ENCODE measurements at regions not wholly inside any gene's neighbourhood (a gene's known extent, or its start where the extent isn't known, plus 50 kb on each side); places are given as distances from the start of the nearest gene placed in this dataset.

- TF ChIP-seq CTCF (conservative IDR thresholded peaks at IDR 0.05; ENCODE audit: low read depth, low read length), result no peak
- TF ChIP-seq EZH2phosphoT487 (IDR thresholded peaks at IDR 0.05; ENCODE audit: borderline replicate concordance, low read length), result no peak
- no peak for TF ChIP-seq EZH2 (IDR thresholded peaks at IDR 0.05; ENCODE audit: low read length, unreplicated experiment)
Measured at GRCh38 chr7:84387595-84387994, 193.0 kb upstream of the SEMA3A start.

Data from PC-3 (cell line).